HG03457 (cell line): ENCODE measurements at regions not wholly inside any gene's neighbourhood (a gene's known extent, or its start where the extent isn't known, plus 50 kb on each side); places are given as distances from the start of the nearest gene placed in this dataset.

Experiments used
- ATAC-seq: cut with Tn5 transposase; IDR thresholded peaks from one replicate; pipeline ENCODE4 v1.9.1; 2021; ENCODE audit warnings: moderate number of reproducible peaks; ENCODE audit not compliant: unreplicated experiment

GRCh38 chr5:60340326-60340725 lies 359.6 kb downstream of the DEPDC1B start:
- no peak for ATAC-seq

GRCh38 chr5:60339691-60340201 lies 360.2 kb downstream of the DEPDC1B start:
- ATAC-seq, result no peak

- ATAC-seq, result no peak
These were observed 361.1 kb downstream of the DEPDC1B start for GRCh38 chr5:60338846-60339245.

- no peak for ATAC-seq
These were observed 363.5 kb downstream of the DEPDC1B start for GRCh38 chr5:60336491-60336890.

GRCh38 chr5:60335913-60336312 lies 364.1 kb downstream of the DEPDC1B start:
- ATAC-seq, result no peak

GRCh38 chr5:60334281-60334713 lies 365.7 kb downstream of the DEPDC1B start:
- ATAC-seq, result no peak

GRCh38 chr5:60333005-60333571 lies 366.9 kb downstream of the DEPDC1B start:
- no peak for ATAC-seq

- no peak for ATAC-seq
These were observed 367.5 kb downstream of the DEPDC1B start for GRCh38 chr5:60332244-60333004.

- no peak for ATAC-seq
These were observed 369.7 kb downstream of the DEPDC1B start for GRCh38 chr5:60330236-60330635.

- no peak for ATAC-seq
These were observed 374.1 kb downstream of the DEPDC1B start for GRCh38 chr5:60325870-60326269.

- ATAC-seq, result no peak
These were observed 376.4 kb downstream of the DEPDC1B start for GRCh38 chr5:60323596-60323995.

- no peak for ATAC-seq
These were observed 387.9 kb downstream of the DEPDC1B start for GRCh38 chr5:60312098-60312497.

GRCh38 chr5:60299944-60300343 lies 400.0 kb downstream of the DEPDC1B start:
- ATAC-seq, result no peak

- ATAC-seq, result no peak
These were observed 402.3 kb downstream of the DEPDC1B start for GRCh38 chr5:60297658-60298057.

- no peak for ATAC-seq
These were observed 401.9 kb upstream of the PDE4D start for GRCh38 chr5:60295423-60295822.

GRCh38 chr5:60293518-60293917 lies 400.0 kb upstream of the PDE4D start:
- ATAC-seq, result no peak

- ATAC-seq, result peak; percentile 91
These were observed 393.7 kb upstream of the PDE4D start for GRCh38 chr5:60287174-60287771.

- no peak for ATAC-seq
These were observed 392.4 kb upstream of the PDE4D start for GRCh38 chr5:60285910-60286309.

- ATAC-seq, result no peak
These were observed 387.4 kb upstream of the PDE4D start for GRCh38 chr5:60280943-60281342.

- no peak for ATAC-seq
These were observed 384.4 kb upstream of the PDE4D start for GRCh38 chr5:60277941-60278340.

GRCh38 chr5:60274747-60275146 lies 381.2 kb upstream of the PDE4D start:
- ATAC-seq, result no peak

GRCh38 chr5:60271517-60271916 lies 378.0 kb upstream of the PDE4D start:
- no peak for ATAC-seq
